Ammon's horn (tissue), 1 donor: ENCODE measurements at regions not wholly inside any gene's neighbourhood (a gene's known extent, or its start where the extent isn't known, plus 50 kb on each side); places are given as distances from the start of the nearest gene placed in this dataset.

Experiments used
- DNase-seq: peaks from one replicate; pipeline ENCODE4 v3.0.0-alpha.2; 2016; ENCODE audit warnings: low spot score

DNA sequence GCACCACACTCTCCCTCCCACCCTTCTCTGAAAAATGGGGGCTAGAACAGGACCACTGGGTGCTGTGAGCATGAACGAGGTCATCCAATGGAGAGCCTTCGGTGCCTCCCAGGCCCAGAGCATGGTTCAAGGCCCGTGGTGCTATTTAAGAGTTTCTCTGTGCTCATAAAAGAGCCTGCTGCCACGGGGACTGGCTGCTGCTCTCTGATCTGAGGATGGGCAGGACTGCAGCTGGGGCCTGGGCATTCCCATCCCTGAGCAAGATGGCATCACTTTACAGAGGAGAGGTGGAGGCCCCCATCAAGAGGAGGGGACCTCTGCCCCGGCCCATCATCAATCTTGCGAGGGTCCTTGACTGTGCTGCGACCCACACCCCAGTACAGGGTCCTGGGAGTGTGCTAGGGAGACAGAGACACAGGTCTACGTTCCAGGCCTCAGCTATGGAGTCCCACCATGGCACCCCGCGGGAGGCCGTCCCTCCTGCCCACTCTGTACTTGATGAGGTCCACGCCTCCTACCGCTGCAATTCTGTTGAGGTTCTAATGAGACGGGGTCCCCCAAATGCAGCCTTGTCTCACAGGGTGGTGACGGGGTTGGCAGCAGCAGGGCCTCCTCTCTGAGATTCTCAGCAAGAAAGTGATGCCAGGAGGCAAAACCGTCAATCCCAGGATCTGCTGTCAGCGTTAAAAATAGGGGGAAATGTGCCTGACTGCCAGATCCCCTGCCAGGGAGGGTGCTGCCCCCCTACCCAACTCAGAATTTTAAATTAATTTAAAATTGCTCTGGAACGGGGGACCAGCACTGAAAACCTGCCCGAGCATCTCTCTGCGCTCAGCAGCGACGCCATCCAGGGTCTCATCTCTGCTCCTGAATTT, 405.4 kb downstream of the SHANK2 start:
- no peak for DNase-seq

DNA sequence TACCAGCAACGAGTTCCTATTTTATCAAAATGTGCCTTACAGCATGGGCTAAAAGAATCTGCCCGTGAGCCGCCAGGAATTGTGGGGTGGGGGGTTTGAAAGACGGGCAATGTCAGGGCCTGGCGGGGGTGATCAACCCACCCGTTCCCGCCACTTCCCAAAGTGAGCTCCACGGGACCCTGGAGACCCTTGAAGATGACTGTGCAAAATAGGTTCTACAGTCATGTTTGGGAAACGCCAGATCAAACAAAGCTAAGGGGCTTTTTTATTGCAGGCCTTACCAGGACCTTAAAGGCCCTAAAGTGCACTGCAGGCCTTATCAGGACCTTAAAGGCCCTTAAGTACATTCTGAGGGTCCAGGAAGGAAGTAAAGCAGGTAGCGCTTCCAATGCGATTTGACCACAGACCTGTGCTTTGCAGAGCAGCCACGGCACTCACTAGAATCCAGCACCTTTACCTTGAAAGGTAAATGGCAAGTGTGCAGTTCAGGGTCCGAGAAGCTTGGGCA, 404.1 kb downstream of the SHANK2 start:
- no peak for DNase-seq

GRCh38 chr11:70849031-70849430, 403.3 kb downstream of the SHANK2 start:
- DNase-seq = no peak

GRCh38 chr11:70851308-70851707, 401.1 kb downstream of the SHANK2 start:
- DNase-seq = no peak

DNA sequence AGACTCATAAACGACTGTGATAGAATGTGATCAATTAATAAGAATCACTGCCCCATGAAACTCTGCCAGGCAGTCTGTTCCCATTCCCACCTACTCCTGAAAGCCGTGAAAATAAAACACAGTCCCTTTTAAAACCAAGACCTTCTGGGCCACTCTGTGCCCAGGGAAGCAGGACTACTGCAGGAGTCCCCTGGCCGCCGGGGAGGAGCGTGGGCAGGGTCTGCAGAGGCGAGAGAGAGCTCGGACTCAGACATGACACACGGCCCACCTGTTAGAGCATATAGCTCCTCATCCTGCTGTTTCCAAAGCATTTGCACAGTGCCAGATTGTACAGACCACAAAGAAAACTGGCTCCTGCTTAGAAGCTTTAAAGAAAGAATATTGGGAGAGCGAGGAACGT, 400.5 kb downstream of the SHANK2 start:
- no peak for DNase-seq

DNA sequence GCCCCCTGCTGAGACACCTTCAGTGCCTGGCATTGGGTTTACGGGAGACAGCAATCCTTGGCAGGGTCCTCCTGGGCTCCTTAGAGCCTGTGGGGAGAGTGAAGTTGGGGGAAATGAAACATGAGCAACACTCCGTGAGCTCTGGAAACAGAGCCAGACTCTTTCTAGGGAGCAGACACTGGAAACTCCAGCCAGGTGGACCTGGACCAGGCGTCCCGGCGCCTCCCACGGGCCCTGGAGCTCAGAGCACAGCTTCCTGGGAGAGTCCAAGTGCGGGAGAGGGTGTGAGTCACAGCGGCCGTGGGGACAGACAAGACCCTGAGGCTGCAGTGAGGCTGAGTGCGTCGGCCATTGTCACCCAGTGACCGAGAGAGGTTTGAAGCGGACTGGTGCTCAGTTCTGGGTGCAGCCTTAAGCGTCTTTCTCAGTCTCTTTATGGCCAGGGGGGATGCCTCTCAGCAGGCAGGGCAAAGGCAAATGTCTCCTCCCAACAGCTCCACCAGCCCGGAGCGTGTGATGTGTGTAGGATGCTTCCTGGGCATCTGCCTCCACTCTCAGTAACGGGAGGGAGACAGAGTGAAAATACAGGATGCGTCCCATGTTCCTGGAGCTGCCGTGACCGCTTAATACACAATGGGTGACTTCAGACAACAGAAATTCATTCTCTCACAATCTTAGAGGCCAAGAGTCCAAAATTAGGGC, 399.2 kb downstream of the SHANK2 start:
- peak; percentile 13 for DNase-seq

GRCh38 chr11:70853770-70854108, 398.6 kb downstream of the SHANK2 start:
- DNase-seq = no peak

GRCh38 chr11:70854201-70854600, 398.2 kb downstream of the SHANK2 start:
- no peak for DNase-seq

DNA sequence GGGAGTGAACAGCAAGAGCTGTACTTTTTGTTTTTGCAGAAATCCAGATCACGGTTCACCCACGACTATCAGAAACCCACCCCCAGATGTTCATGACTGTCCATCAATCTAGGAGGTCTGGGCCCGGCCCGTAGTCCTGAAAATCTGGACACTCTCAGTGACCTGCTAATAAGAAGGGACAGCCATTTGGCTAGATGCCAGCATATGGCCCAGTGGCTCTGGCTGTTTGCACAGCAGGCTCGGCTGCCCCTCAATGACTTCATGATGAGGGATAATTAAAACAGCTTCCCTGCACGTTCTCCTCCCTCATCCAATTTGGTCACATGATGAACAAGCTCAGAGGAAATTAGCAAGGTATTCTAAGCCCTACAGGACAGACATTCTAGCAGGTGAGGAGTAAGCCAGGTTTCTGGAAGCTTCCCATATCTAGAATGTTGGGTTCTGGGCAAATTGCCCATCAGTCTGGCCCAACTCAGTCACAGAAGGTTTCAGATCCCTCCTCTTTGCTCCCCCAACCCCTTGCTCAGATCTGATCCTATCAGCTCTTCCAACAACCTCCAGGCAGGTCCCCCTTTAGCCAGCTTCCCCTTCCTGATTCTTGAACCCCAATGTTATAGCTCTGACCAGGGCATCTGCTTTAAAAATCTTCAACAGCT, 397.3 kb downstream of the SHANK2 start:
- DNase-seq = no peak

GRCh38 chr11:70857894-70858293, 394.5 kb downstream of the SHANK2 start:
- DNase-seq = no peak

GRCh38 chr11:70859180-70859579, 393.2 kb downstream of the SHANK2 start:
- no peak for DNase-seq

DNA sequence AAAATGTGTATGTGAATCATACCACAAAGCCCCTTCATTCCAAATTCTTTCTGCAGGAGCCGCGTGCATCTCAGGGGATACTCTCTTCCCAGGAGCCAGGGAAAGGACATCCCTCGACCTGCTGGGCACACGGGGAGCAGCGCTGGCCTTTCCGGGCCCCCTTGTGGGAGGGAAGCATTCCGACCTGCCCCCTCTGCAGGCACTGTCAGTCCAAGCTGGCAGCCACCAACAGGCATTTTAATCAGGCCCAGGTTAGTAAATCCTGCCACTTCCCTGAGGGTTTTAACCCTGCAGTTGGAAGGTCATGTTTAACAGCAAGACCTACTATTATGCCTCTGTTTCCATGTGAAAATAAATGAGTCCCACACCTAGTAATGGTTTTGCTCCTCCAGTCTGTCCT, 391.5 kb downstream of the SHANK2 start:
- DNase-seq = no peak

DNA sequence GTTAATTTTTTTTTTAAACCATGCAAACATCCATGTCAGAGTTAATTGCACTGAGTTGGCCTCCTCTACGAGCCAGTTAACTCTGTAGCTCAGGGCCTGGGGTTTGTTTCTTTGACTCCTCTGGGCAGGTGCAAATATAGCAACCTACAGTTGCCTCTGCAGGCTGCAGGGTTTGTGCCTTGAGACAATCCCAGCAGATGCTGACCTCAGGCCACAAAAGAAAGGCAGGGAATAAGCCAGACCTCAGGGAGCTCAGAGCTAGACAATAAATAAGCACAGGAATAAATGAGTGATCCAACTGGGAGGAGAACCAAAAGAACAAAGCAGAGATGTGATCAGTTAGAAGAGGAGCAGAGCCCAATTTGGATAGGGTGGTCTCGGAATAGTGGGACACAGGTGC, 390.8 kb downstream of the SHANK2 start:
- no peak for DNase-seq

DNA sequence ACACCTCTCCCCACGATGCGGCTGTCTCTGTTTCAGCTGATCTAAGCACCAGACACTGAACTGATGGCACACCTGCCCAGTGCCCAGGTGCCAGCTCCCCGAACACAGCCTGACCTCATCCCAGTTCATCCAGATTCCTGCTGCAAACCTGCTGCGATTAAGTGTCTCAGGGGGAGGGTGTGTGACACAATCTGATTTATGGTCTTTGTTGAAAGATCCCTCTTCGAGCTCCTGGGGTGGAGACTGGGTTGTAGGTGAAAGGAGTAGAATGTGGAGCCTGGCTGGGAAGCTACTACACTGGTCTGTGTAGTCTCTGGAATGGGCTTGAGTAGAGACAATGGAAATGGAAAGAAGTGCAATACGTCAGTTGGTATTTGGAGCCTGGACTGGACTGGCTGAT, 390.3 kb downstream of the SHANK2 start:
- DNase-seq = no peak

GRCh38 chr11:70863186-70863585, 389.2 kb downstream of the SHANK2 start:
- no peak for DNase-seq

GRCh38 chr11:70863993-70864392, 388.4 kb downstream of the SHANK2 start:
- peak; percentile 23 for DNase-seq

DNA sequence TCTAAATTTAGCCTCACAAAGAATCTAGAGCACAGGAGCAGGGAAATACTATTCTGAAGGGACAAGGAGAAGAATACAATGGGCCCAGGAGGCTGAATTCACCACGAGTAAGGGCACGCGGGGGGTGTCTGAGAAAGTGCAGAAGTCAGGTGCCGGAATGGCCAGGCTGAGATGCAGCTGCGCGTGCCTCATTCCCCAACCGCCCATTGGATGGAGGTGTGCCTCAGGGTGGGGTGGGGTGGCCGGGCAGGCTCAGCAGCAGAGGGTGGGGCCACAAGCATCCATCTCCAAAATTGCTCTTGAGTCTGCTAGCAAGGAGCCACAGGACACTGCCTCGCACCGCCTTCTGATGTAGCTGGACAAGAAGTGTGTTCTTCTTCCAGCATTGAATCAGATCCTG, 387.0 kb downstream of the SHANK2 start:
- no peak for DNase-seq

GRCh38 chr11:70866834-70867233, 385.5 kb downstream of the SHANK2 start:
- DNase-seq = no peak

DNA sequence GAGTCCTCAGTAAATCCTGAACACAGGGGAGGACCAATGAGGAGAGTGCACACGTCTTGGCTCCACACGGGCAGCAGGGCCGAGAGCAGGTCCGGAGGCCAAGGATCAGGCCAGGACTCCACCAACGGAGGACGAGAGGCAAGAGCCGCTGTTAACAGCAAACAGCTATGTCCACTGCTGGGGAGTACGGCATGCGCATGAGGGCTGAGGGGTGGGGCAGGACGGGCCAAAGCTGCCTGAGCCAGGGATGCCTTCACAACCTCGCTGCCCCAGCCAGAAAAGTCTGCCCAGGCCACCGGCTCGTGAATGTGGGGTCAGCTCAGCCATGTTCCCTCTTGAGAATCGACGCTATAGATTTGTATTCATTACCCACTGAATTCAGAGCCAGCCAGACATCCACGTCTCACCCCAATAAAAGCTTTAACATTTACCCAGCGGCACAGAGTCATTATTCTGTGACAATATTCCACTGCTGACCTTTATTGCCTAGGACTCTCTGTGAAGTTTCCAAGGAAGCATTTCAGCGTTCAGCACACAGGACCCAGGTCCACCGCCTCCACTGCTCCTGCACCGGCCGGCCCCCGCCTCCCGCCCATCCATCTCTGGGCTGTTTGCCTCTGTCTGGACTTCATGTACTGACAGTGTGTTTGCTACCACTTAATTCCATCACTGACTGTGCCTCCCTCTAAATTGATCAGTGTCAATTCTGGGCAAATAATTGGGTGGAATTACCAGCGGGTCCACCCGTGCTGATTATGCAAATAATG, 384.9 kb downstream of the SHANK2 start:
- DNase-seq = no peak

GRCh38 chr11:70868341-70868885, 384.0 kb downstream of the SHANK2 start:
- no peak for DNase-seq

GRCh38 chr11:70869054-70869453, 383.3 kb downstream of the SHANK2 start:
- no peak for DNase-seq

GRCh38 chr11:70871881-70872280, 380.5 kb downstream of the SHANK2 start:
- DNase-seq = no peak
